Panc1 (cell line): ENCODE measurements at regions not wholly inside any gene's neighbourhood (a gene's known extent, or its start where the extent isn't known, plus 50 kb on each side); places are given as distances from the start of the nearest gene placed in this dataset.

Experiments used
- ATAC-seq: fragments of 200-7000 bp; cut with Tn5 transposase; 2 replicates; pipeline ENCODE4 v1.9.1; 2020; ENCODE audit warnings: mild to moderate bottlenecking, moderate library complexity
- BruUV-seq: library from RNA; stranded (reverse); fragments of 400-500 nt; replicated peaks from 2 replicates; lab custom pipeline; 2021; lab: Mats Ljungman, UMichigan
- CTCF ChIA-PET: fragments of 300-600 bp; sonication (Branson Sonifier 250); formaldehyde crosslinking; loops from one replicate; lab custom pipeline; 2022; ENCODE audit warnings: antibody characterized with exemption; lab: Charles Lee
- POLR2A ChIA-PET: fragments of 300-600 bp; sonication (Branson Sonifier 250); formaldehyde crosslinking; loops from one replicate; lab custom pipeline; 2022; ENCODE audit warnings: antibody characterized with exemption; lab: Charles Lee
- DNase-seq: peaks from one replicate; pipeline ENCODE4 v3.0.0-alpha.2; 2010; ENCODE audit warnings: low read depth, low spot score
- H3K27ac ChIP-seq: 2 replicates; pipeline ENCODE4 v1.5.1; 2011; ENCODE audit warnings: mild to moderate bottlenecking, low read length, inconsistent platforms
- H3K27me3 ChIP-seq: fragments of 200-500 bp; sonication (Bioruptor generic); 2 replicates; pipeline ENCODE4 v1.6.0; 2014; ENCODE audit warnings: low read length, inconsistent platforms; ENCODE audit not compliant: control insufficient read depth, insufficient read depth
- H3K36me3 ChIP-seq: fragments of 200-500 bp; sonication (Bioruptor generic); 2 replicates; pipeline ENCODE4 v1.5.1; 2014; ENCODE audit warnings: inconsistent platforms, mild to moderate bottlenecking, low read length, moderate library complexity; ENCODE audit not compliant: control insufficient read depth, insufficient read depth
- H3K4me1 ChIP-seq: 2 replicates; pipeline ENCODE4 v1.5.1; 2011; ENCODE audit warnings: inconsistent platforms, mild to moderate bottlenecking, low read length, moderate library complexity; ENCODE audit not compliant: control insufficient read depth, insufficient read depth
- H3K4me3 ChIP-seq, 2 experiments: 2 replicates each; pipeline ENCODE4 v1.5.1; 2011 to 2012; ENCODE audit warnings: low read depth in 2 of 2, low read length in 2 of 2, mild to moderate bottlenecking in 2 of 2, inconsistent platforms in 1 of 2, moderate library complexity in 1 of 2
- H3K9me3 ChIP-seq: fragments of 200-500 bp; sonication (Bioruptor generic); 2 replicates; pipeline ENCODE4 v1.5.1; 2014; ENCODE audit warnings: low read depth, mild to moderate bottlenecking, inconsistent platforms, low read length, moderate library complexity; ENCODE audit not compliant: control insufficient read depth, insufficient read depth
- POLR2AphosphoS5 ChIP-seq: IDR thresholded peaks from 2 replicates; pipeline ENCODE4 v1.6.1; 2012; ENCODE audit warnings: mild to moderate bottlenecking, low read depth, low read length, moderate library complexity
- SIN3A ChIP-seq: IDR thresholded peaks from 2 replicates; pipeline ENCODE4 v1.6.1; 2012; ENCODE audit warnings: low read depth, mild to moderate bottlenecking, low read length, moderate library complexity, borderline replicate concordance; ENCODE audit not compliant: insufficient read depth
- TCF7L2 ChIP-seq: IDR thresholded peaks from 2 replicates; pipeline ENCODE4 v1.6.1; 2011; ENCODE audit warnings: mild to moderate bottlenecking, low read depth, low read length, inconsistent platforms
- in situ Hi-C: cut with HindIII; loops from 2 replicates; pipeline ENCODE4 v1.10.0; 2016; ENCODE audit warnings: low sequenced_read_pairs, low pct_unique_long_range_greater_than_20kb
- intact Hi-C: fragments of 100-400 bp; cut with micrococcal nuclease; formaldehyde crosslinking; loops from one replicate; pipeline ENCODE4 v1.10.0; 2022; ENCODE audit not compliant: unreplicated experiment
- TF ChIP-seq, protein P1 (sequence below): fragments of 450-650 bp; IDR thresholded peaks from 2 replicates; pipeline ENCODE4 v1.5.1; 2017; ENCODE audit warnings: mild to moderate bottlenecking
- TF ChIP-seq, protein P2 (sequence below), 2 experiments: IDR thresholded peaks; 2 replicates each; pipeline ENCODE4 v1.6.1; 2011 to 2012; ENCODE audit warnings: low read depth in 2 of 2, control low read depth in 1 of 2, low read length in 1 of 2, mild to moderate bottlenecking in 1 of 2, moderate library complexity in 1 of 2; ENCODE audit not compliant: insufficient read depth in 1 of 2

DNA sequence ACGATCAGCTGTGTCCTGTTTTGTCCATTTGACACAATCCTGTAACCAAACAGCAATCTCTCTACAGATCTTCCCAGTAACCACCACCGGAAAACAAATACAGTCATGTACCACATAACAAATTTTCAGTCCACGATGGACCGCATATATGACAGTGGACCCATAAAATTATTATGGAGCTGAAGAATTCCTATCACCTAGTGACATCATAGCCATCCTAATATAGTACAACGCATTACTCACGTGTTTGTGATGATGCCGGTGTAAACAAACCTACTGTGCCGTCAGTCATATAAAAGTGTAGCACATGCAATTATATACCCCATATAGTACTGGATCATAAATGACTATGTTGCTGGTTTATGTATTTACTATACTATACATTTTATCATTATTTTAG lies 133.7 kb upstream of the EDNRA start:
- Histone ChIP-seq H3K27ac (no peak overlapping the region), H3K9me3 (no peaks in the 10 kb centered on the region), H3K4me3 (no peak overlapping the region), H3K36me3 (no peaks in the 10 kb centered on the region), H3K27me3 (no peaks in the 10 kb centered on the region), H3K4me1 (no peaks in the 10 kb centered on the region)
- in situ Hi-C loops = no loop called here
- POLR2A ChIA-PET = no interaction called here
- ATAC-seq (no peak), DNase-seq (no peak)
- CTCF ChIA-PET = no interaction called here
- BruUV-seq = no TSS peak
- intact Hi-C loops = no loop called here
- TF ChIP-seq, protein P1, sequence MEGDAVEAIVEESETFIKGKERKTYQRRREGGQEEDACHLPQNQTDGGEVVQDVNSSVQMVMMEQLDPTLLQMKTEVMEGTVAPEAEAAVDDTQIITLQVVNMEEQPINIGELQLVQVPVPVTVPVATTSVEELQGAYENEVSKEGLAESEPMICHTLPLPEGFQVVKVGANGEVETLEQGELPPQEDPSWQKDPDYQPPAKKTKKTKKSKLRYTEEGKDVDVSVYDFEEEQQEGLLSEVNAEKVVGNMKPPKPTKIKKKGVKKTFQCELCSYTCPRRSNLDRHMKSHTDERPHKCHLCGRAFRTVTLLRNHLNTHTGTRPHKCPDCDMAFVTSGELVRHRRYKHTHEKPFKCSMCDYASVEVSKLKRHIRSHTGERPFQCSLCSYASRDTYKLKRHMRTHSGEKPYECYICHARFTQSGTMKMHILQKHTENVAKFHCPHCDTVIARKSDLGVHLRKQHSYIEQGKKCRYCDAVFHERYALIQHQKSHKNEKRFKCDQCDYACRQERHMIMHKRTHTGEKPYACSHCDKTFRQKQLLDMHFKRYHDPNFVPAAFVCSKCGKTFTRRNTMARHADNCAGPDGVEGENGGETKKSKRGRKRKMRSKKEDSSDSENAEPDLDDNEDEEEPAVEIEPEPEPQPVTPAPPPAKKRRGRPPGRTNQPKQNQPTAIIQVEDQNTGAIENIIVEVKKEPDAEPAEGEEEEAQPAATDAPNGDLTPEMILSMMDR = no peak
- TF ChIP-seq SIN3A = no peak
- TF ChIP-seq TCF7L2 = no peak
- TF ChIP-seq POLR2AphosphoS5 = no peak
- TF ChIP-seq, protein P2, sequence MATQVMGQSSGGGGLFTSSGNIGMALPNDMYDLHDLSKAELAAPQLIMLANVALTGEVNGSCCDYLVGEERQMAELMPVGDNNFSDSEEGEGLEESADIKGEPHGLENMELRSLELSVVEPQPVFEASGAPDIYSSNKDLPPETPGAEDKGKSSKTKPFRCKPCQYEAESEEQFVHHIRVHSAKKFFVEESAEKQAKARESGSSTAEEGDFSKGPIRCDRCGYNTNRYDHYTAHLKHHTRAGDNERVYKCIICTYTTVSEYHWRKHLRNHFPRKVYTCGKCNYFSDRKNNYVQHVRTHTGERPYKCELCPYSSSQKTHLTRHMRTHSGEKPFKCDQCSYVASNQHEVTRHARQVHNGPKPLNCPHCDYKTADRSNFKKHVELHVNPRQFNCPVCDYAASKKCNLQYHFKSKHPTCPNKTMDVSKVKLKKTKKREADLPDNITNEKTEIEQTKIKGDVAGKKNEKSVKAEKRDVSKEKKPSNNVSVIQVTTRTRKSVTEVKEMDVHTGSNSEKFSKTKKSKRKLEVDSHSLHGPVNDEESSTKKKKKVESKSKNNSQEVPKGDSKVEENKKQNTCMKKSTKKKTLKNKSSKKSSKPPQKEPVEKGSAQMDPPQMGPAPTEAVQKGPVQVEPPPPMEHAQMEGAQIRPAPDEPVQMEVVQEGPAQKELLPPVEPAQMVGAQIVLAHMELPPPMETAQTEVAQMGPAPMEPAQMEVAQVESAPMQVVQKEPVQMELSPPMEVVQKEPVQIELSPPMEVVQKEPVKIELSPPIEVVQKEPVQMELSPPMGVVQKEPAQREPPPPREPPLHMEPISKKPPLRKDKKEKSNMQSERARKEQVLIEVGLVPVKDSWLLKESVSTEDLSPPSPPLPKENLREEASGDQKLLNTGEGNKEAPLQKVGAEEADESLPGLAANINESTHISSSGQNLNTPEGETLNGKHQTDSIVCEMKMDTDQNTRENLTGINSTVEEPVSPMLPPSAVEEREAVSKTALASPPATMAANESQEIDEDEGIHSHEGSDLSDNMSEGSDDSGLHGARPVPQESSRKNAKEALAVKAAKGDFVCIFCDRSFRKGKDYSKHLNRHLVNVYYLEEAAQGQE (IDR thresholded peaks at IDR 0.05; ENCODE audit: insufficient read depth in 1 of 2, low read depth in 2 of 2, low read length in 1 of 2) = no peak

DNA sequence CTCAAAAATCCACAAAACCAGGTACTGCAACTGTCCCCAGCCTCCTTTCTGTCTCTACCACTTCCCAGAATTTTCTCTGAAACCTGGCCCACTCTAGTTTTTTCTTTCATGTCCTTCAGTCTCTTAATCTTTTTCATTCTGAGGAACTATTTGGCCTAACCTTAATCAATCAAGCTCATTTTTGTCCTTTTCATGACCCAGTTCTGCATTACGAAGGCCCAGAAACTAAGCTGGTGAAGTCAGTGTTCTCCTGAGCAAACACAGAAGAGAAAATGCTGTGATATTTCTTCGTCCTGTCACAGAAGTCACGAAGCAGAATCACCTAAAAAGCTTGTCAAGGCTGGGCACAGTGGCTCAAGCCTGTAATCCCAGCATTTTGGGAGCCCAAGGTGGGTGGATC lies 131.7 kb upstream of the EDNRA start:
- no TSS peak for BruUV-seq
- ChIA-PET POLR2A (no interaction called here), CTCF (no interaction called here)
- Histone ChIP-seq H3K27ac (no peak overlapping the region), H3K4me3 (no peak overlapping the region), H3K4me1 (no peaks in the 10 kb centered on the region), H3K36me3 (no peaks in the 10 kb centered on the region), H3K27me3 (no peaks in the 10 kb centered on the region), H3K9me3 (no peaks in the 10 kb centered on the region)
- DNase-seq = no peak
- TF ChIP-seq POLR2AphosphoS5 = no peak
- TF ChIP-seq SIN3A = no peak
- no peak for TF ChIP-seq TCF7L2
- TF ChIP-seq, protein P2 (IDR thresholded peaks at IDR 0.05; ENCODE audit: insufficient read depth in 1 of 2, low read depth in 2 of 2, low read length in 1 of 2) = no peak
- TF ChIP-seq, protein P1 = no peak
- intact Hi-C loops (no loop called here), in situ Hi-C loops (no loop called here)
- ATAC-seq = no peak
